IMR-90 (cell line): ENCODE measurements at regions not wholly inside any gene's neighbourhood (a gene's known extent, or its start where the extent isn't known, plus 50 kb on each side); places are given as distances from the start of the nearest gene placed in this dataset.

Source experiments
- ATAC-seq: fragments of 200-7000 bp; cut with Tn5 transposase; 2 replicates; pipeline ENCODE4 v1.9.1; 2020; ENCODE audit warnings: low read depth, mild to moderate bottlenecking, moderate library complexity
- BruUV-seq: library from RNA; stranded (reverse); fragments of 400-500 nt; replicated peaks from 2 replicates; lab custom pipeline; 2021; lab: Mats Ljungman, UMichigan
- CTCF ChIA-PET: fragments of 300-600 bp; formaldehyde crosslinking; extraction: SDS; loops from one replicate; lab custom pipeline; 2021; ENCODE audit warnings: antibody characterized with exemption; lab: Yijun Ruan, JAX
- POLR2A ChIA-PET: fragments of 300-600 bp; sonication (Branson Sonifier 250); formaldehyde crosslinking; loops from one replicate; lab custom pipeline; 2022; ENCODE audit warnings: antibody characterized with exemption; ENCODE audit not compliant: unreplicated experiment; lab: Charles Lee
- DNase-seq: peaks from one replicate; pipeline ENCODE4 v3.0.0; 2013
- H2AFZ ChIP-seq: replicated peaks from 2 replicates; pipeline ENCODE3; 2013; ENCODE audit warnings: low read length, mild to moderate bottlenecking; ENCODE audit not compliant: poor library complexity
- H2AK5ac ChIP-seq: 2 replicates; pipeline ENCODE4 v1.6.1; 2013; ENCODE audit warnings: low read depth, low read length, inconsistent platforms
- H2AK9ac ChIP-seq: replicated peaks from 2 replicates; pipeline ENCODE3; 2013; ENCODE audit warnings: mild to moderate bottlenecking, low read depth, low read length, moderate library complexity; ENCODE audit not compliant: poor library complexity
- H2BK120ac ChIP-seq: 2 replicates; pipeline ENCODE4 v1.6.1; 2013; ENCODE audit warnings: low read depth, low read length, inconsistent platforms
- H2BK15ac ChIP-seq: 3 replicates; pipeline ENCODE4 v1.6.1; 2013; ENCODE audit warnings: low read depth, low read length, inconsistent platforms
- H2BK20ac ChIP-seq: 2 replicates; pipeline ENCODE4 v1.6.1; 2013; ENCODE audit warnings: low read depth, mild to moderate bottlenecking, inconsistent platforms, low read length, moderate library complexity
- H2BK5ac ChIP-seq: 2 replicates; pipeline ENCODE4 v1.6.1; 2013; ENCODE audit warnings: mild to moderate bottlenecking, low read depth, low read length, inconsistent platforms; ENCODE audit not compliant: poor library complexity, severe bottlenecking
- H3K14ac ChIP-seq: replicated peaks from 2 replicates; pipeline ENCODE4 v1.6.1; 2013; ENCODE audit warnings: low read depth, low read length, inconsistent platforms
- H3K18ac ChIP-seq: 2 replicates; pipeline ENCODE4 v1.6.1; 2013; ENCODE audit warnings: low read depth, low read length, control low read depth
- H3K23ac ChIP-seq: 2 replicates; pipeline ENCODE4 v1.6.1; 2013; ENCODE audit warnings: low read depth, low read length, inconsistent platforms
- H3K27ac ChIP-seq: 2 replicates; pipeline ENCODE4 v1.5.1; 2013; ENCODE audit warnings: mild to moderate bottlenecking, control low read depth, low read length; ENCODE audit not compliant: insufficient read depth
- H3K27me3 ChIP-seq: 2 replicates; pipeline ENCODE4 v1.6.1; 2013; ENCODE audit warnings: low read length; ENCODE audit not compliant: control insufficient read depth, insufficient read depth
- H3K36me3 ChIP-seq: 2 replicates; pipeline ENCODE4 v1.6.1; 2013; ENCODE audit warnings: low read length, mixed read lengths; ENCODE audit not compliant: control insufficient read depth, insufficient read depth
- H3K4ac ChIP-seq: 2 replicates; pipeline ENCODE4 v1.6.1; 2013; ENCODE audit warnings: low read depth, low read length, inconsistent platforms
- H3K4me1 ChIP-seq: 2 replicates; pipeline ENCODE4 v1.6.1; 2013; ENCODE audit warnings: low read length, mixed read lengths; ENCODE audit not compliant: control insufficient read depth, insufficient read depth
- H3K4me2 ChIP-seq: 2 replicates; pipeline ENCODE4 v1.6.1; 2013; ENCODE audit warnings: low read depth, mild to moderate bottlenecking, control low read depth, low read length, moderate library complexity
- H3K4me3 ChIP-seq: 2 replicates; pipeline ENCODE4 v1.5.1; 2013; ENCODE audit warnings: low read depth, mild to moderate bottlenecking, control low read depth, low read length, moderate library complexity; ENCODE audit not compliant: insufficient read depth
- H3K56ac ChIP-seq: 2 replicates; pipeline ENCODE4 v1.6.1; 2013; ENCODE audit warnings: low read length, inconsistent platforms; ENCODE audit not compliant: insufficient read depth; ENCODE audit errors: extremely low read depth
- H3K79me1 ChIP-seq, 2 experiments: 2 replicates each; pipeline ENCODE4 v1.6.1; 2013; ENCODE audit warnings: low read length in 2 of 2, inconsistent platforms in 1 of 2, low read depth in 1 of 2
- H3K9ac ChIP-seq: 2 replicates; pipeline ENCODE4 v1.6.1; 2013; ENCODE audit warnings: low read depth, low read length, control low read depth
- H3K9me1 ChIP-seq: 2 replicates; pipeline ENCODE4 v1.6.1; 2013; ENCODE audit warnings: low read length, inconsistent platforms; ENCODE audit not compliant: insufficient read depth
- H3K9me3 ChIP-seq: 2 replicates; pipeline ENCODE4 v1.6.1; 2013; ENCODE audit warnings: low read length; ENCODE audit not compliant: control insufficient read depth, insufficient read depth
- H4K20me1 ChIP-seq: 2 replicates; pipeline ENCODE4 v1.6.1; 2013; ENCODE audit warnings: low read length, inconsistent platforms; ENCODE audit not compliant: insufficient read depth
- H4K5ac ChIP-seq: 2 replicates; pipeline ENCODE4 v1.6.1; 2013; ENCODE audit warnings: mild to moderate bottlenecking, low read depth, low read length, control low read depth
- H4K8ac ChIP-seq, 2 experiments: 2 replicates each; pipeline ENCODE4 v1.6.1; 2013; ENCODE audit warnings: low read depth in 2 of 2, low read length in 2 of 2, control low read depth in 1 of 2, inconsistent platforms in 1 of 2
- H4K91ac ChIP-seq: 2 replicates; pipeline ENCODE4 v1.6.1; 2013; ENCODE audit warnings: low read depth, low read length, inconsistent platforms; ENCODE audit not compliant: insufficient read depth
- BHLHE40 ChIP-seq: fragments of 150-350 bp; IDR thresholded peaks from 2 replicates; pipeline ENCODE4 v1.6.1; 2016; ENCODE audit warnings: mild to moderate bottlenecking, low read depth, low read length
- CEBPB ChIP-seq: IDR thresholded peaks from 2 replicates; pipeline ENCODE4 v1.6.1; 2012; ENCODE audit warnings: low read depth, low read length, improper control_type of control experiment
- CHD1 ChIP-seq: IDR thresholded peaks from 2 replicates; pipeline ENCODE4 v1.6.1; 2012; ENCODE audit warnings: low read depth, low read length, improper control_type of control experiment
- ELK1 ChIP-seq: fragments of 150-350 bp; IDR thresholded peaks from 2 replicates; pipeline ENCODE4 v1.6.1; 2016; ENCODE audit warnings: low read depth, mild to moderate bottlenecking, low read length, moderate library complexity, borderline replicate concordance
- FOS ChIP-seq: fragments of 150-350 bp; IDR thresholded peaks from 2 replicates; pipeline ENCODE4 v1.6.1; 2016; ENCODE audit warnings: low read depth, low read length
- MAFK ChIP-seq: IDR thresholded peaks from 2 replicates; pipeline ENCODE4 v1.6.1; 2012; ENCODE audit warnings: low read depth, low read length, improper control_type of control experiment
- MAZ ChIP-seq: IDR thresholded peaks from 2 replicates; pipeline ENCODE4 v1.6.1; 2012; ENCODE audit warnings: low read depth, mild to moderate bottlenecking, low read length, improper control_type of control experiment, moderate library complexity, borderline replicate concordance
- MXI1 ChIP-seq: IDR thresholded peaks from 2 replicates; pipeline ENCODE4 v1.6.1; 2012; ENCODE audit warnings: low read depth, mild to moderate bottlenecking, low read length, moderate library complexity, borderline replicate concordance
- NFE2L2 ChIP-seq: fragments of 150-350 bp; IDR thresholded peaks from 2 replicates; pipeline ENCODE4 v1.6.1; 2016; ENCODE audit warnings: low read depth, mild to moderate bottlenecking, low read length
- POLR2A ChIP-seq: IDR thresholded peaks from 2 replicates; pipeline ENCODE4 v1.6.1; 2012; ENCODE audit warnings: mild to moderate bottlenecking, low read depth, low read length
- RAD21 ChIP-seq: IDR thresholded peaks from 2 replicates; pipeline ENCODE4 v1.6.1; 2012; ENCODE audit warnings: low read length, improper control_type of control experiment
- RCOR1 ChIP-seq: IDR thresholded peaks from 2 replicates; pipeline ENCODE4 v1.6.1; 2012; ENCODE audit warnings: mild to moderate bottlenecking, low read length, improper control_type of control experiment; ENCODE audit not compliant: insufficient replicate concordance
- RFX5 ChIP-seq: IDR thresholded peaks from 2 replicates; pipeline ENCODE4 v1.8.0; 2012; ENCODE audit warnings: low read depth, mild to moderate bottlenecking, low read length, moderate library complexity
- SMC3 ChIP-seq: fragments of 150-350 bp; IDR thresholded peaks from 2 replicates; pipeline ENCODE4 v1.6.1; 2016; ENCODE audit warnings: low read depth, mild to moderate bottlenecking, antibody characterized with exemption, low read length, moderate library complexity
- WGBS, 2 experiments: methylation state at CpG; one replicate each; pipeline versions ENCODE4 v1.1.5 to v1.1.7; 2013; ENCODE audit warnings: missing lambda C conversion rate in 2 of 2; ENCODE audit not compliant: insufficient read length in 1 of 2; ENCODE audit errors: extremely low coverage in 2 of 2; 5-methylcytosine and 5-hydroxymethylcytosine counted together
- dilution Hi-C: fragments of 300-500 bp; cut with HindIII; formaldehyde crosslinking; loops from one replicate; pipeline ENCODE4 v1.14.3; 2018; ENCODE audit warnings: low sequenced_read_pairs; ENCODE audit not compliant: unreplicated experiment
- in situ Hi-C: fragments of 300-500 bp; cut with MboI; formaldehyde crosslinking; loops from 3 replicates; pipeline ENCODE4 v1.14.3; 2019; ENCODE audit warnings: low sequenced_read_pairs, inconsistent platforms, mixed read lengths
- intact Hi-C: fragments of 100-400 bp; cut with micrococcal nuclease; formaldehyde crosslinking; loops from 2 replicates; pipeline ENCODE4 v1.10.0; 2022
- TF ChIP-seq, protein P1 (sequence below): fragments of 150-350 bp; IDR thresholded peaks from 2 replicates; pipeline ENCODE4 v1.6.1; 2017; ENCODE audit warnings: mild to moderate bottlenecking, antibody characterized with exemption, low read length, low read depth
- TF ChIP-seq, protein P2 (sequence below): conservative IDR thresholded peaks from 2 replicates; pipeline ENCODE4 v1.5.1; 2012; ENCODE audit warnings: mild to moderate bottlenecking, low read depth, low read length, improper control_type of control experiment

DNA sequence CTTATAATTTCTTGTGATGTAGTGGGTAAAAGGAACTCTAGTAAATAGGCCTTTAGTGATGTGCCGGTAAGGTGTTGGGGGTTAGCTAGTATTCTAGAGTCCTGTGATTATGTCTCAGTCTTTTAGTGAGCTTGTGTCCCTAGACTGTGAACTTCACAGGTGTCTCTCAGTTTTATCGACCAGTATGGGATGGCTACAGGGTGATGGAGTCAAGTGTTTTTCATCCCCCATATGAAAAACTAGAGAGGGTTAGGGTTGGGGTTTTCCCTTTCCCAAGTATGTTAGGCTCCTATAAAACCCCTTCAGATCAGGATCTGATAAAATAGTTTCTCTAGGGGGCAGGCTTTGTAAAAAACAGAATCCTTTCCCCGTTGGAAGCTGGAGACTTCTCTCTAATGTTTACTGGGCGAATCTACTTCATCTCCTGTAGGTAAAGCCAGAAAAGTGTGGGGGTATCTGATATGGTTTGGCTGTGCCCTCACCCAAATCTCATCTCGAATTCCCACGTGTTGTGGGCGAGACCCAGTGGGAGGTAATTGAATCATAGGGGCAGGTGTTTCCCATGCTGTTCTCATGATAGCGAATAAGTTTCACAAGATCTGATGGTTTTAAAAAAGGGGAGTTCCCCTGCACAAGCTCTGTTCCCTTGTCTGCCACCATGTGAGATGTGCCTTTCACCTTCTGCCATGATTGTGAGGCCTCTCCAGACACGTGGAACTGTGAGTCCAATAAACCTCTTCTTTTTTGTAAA lies 120.8 kb downstream of the DTHD1 start:
- Histone ChIP-seq H3K23ac (no peak overlapping the region), H3K27me3 (no peaks in the 10 kb centered on the region), H3K9me3 (no peaks in the 10 kb centered on the region; the same call in 1 of the 2 replicates), H3K4ac (no peak overlapping the region), H2BK20ac (no peak overlapping the region), H3K18ac (no peak overlapping the region), H4K91ac (no peak overlapping the region), H2AK5ac (no peak overlapping the region), H2AFZ (no peak overlapping the region), H3K56ac (no peak overlapping the region), H3K9ac (no peak overlapping the region), H3K4me2 (no peak overlapping the region), H3K79me1 (no peaks in the 10 kb centered on the region), H2BK5ac (no peak overlapping the region), H3K14ac (no peak overlapping the region), H4K8ac (no peak overlapping the region), H3K4me1 (no peaks in the 10 kb centered on the region), H3K27ac (no peak overlapping the region), H2BK120ac (no peak overlapping the region), H2BK15ac (no peak overlapping the region), H2AK9ac (no peak overlapping the region), H4K5ac (no peak overlapping the region), H4K20me1 (no peaks in the 10 kb centered on the region), H3K9me1 (no peaks in the 10 kb centered on the region), H3K36me3 (no peaks in the 10 kb centered on the region), H3K4me3 (no peak overlapping the region)
- intact Hi-C loops = no loop called here
- dilution Hi-C loops = no loop called here
- in situ Hi-C loops = no loop called here
- BruUV-seq = no TSS peak
- POLR2A ChIA-PET = no interaction called here
- ATAC-seq = no peak
- CTCF ChIA-PET = no interaction called here
- 50% methylated on average over 1 of the region's 9 CpGs; no CpG with 5 or more reads in 1 of the 2 experiments for WGBS, 2 experiments
- no peak for DNase-seq
- no peak for TF ChIP-seq NFE2L2
- TF ChIP-seq POLR2A = no peak
- TF ChIP-seq ELK1 = no peak
- TF ChIP-seq FOS = no peak
- TF ChIP-seq SMC3 = no peak
- TF ChIP-seq, protein P1, sequence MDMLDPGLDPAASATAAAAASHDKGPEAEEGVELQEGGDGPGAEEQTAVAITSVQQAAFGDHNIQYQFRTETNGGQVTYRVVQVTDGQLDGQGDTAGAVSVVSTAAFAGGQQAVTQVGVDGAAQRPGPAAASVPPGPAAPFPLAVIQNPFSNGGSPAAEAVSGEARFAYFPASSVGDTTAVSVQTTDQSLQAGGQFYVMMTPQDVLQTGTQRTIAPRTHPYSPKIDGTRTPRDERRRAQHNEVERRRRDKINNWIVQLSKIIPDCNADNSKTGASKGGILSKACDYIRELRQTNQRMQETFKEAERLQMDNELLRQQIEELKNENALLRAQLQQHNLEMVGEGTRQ = no peak
- TF ChIP-seq CHD1 = no peak
- no peak for TF ChIP-seq RFX5
- no peak for TF ChIP-seq RAD21
- TF ChIP-seq MAZ = no peak
- TF ChIP-seq, protein P2, sequence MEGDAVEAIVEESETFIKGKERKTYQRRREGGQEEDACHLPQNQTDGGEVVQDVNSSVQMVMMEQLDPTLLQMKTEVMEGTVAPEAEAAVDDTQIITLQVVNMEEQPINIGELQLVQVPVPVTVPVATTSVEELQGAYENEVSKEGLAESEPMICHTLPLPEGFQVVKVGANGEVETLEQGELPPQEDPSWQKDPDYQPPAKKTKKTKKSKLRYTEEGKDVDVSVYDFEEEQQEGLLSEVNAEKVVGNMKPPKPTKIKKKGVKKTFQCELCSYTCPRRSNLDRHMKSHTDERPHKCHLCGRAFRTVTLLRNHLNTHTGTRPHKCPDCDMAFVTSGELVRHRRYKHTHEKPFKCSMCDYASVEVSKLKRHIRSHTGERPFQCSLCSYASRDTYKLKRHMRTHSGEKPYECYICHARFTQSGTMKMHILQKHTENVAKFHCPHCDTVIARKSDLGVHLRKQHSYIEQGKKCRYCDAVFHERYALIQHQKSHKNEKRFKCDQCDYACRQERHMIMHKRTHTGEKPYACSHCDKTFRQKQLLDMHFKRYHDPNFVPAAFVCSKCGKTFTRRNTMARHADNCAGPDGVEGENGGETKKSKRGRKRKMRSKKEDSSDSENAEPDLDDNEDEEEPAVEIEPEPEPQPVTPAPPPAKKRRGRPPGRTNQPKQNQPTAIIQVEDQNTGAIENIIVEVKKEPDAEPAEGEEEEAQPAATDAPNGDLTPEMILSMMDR = no peak
- TF ChIP-seq CEBPB = no peak
- no peak for TF ChIP-seq MAFK
- no peak for TF ChIP-seq BHLHE40
- no peak for TF ChIP-seq RCOR1
- no peak for TF ChIP-seq MXI1
